ENCODE measurements at regions not wholly inside any gene's neighbourhood (a gene's known extent, or its start where the extent isn't known, plus 50 kb on each side); places are given as distances from the start of the nearest gene placed in this dataset.

- no peak overlapping the region for H3K27ac ChIP-seq
- no peaks in the 10 kb centered on the region for H3K4me1 ChIP-seq
- no peak for DNase-seq
- intact Hi-C loops (cut with DNase I): no loop called here
- H3K27me3 ChIP-seq: no peaks in the 10 kb centered on the region
- 47 to 63% methylated on average over 5 of the region's 5 CpGs for WGBS, 2 donors
- TF ChIP-seq CTCF (IDR thresholded peaks at IDR 0.05) (no peak), POLR2A (IDR thresholded peaks at IDR 0.05) (no peak)
- no peak overlapping the region for H3K4me3 ChIP-seq (replicated peaks in 1 of 3)
- no peaks in the 10 kb centered on the region for H3K9me3 ChIP-seq
- no peaks in the 10 kb centered on the region for H3K36me3 ChIP-seq
These were observed 240.2 kb upstream of the CSF3R start for GRCh38 chr1:36722871-36723270.

- H3K4me3 ChIP-seq (replicated peaks in 1 of 3): no peak overlapping the region
- WGBS, 2 donors: 65 to 70% methylated on average over 6 of the region's 6 CpGs
- no peaks in the 10 kb centered on the region for H3K9me3 ChIP-seq
- TF ChIP-seq CTCF (IDR thresholded peaks at IDR 0.05): no peak
- no peak for TF ChIP-seq POLR2A (IDR thresholded peaks at IDR 0.05)
- intact Hi-C loops (cut with DNase I): no loop called here
- no peaks in the 10 kb centered on the region for H3K27me3 ChIP-seq
- H3K36me3 ChIP-seq: no peaks in the 10 kb centered on the region
- DNase-seq: no peak
- H3K27ac ChIP-seq: no peak overlapping the region
- H3K4me1 ChIP-seq: no peaks in the 10 kb centered on the region
These were observed 238.5 kb upstream of the CSF3R start for GRCh38 chr1:36721261-36721660.

- H3K27me3 ChIP-seq: no peaks in the 10 kb centered on the region
- DNase-seq: no peak
- no peak overlapping the region for H3K4me3 ChIP-seq (replicated peaks in 1 of 3)
- no peaks in the 10 kb centered on the region for H3K36me3 ChIP-seq
- H3K9me3 ChIP-seq: no peaks in the 10 kb centered on the region
- TF ChIP-seq CTCF (IDR thresholded peaks at IDR 0.05) (no peak), POLR2A (IDR thresholded peaks at IDR 0.05) (no peak)
- H3K4me1 ChIP-seq: no peaks in the 10 kb centered on the region
- 79 to 83% methylated on average over 2 of the region's 2 CpGs for WGBS, 2 donors
- intact Hi-C loops (cut with DNase I): no loop called here
- no peak overlapping the region for H3K27ac ChIP-seq
These were observed 234.7 kb upstream of the CSF3R start for GRCh38 chr1:36717431-36717830.

GRCh38 chr1:36715797-36716196 lies 233.1 kb upstream of the CSF3R start:
- intact Hi-C loops (cut with DNase I): no loop called here
- no peak for DNase-seq
- 59 to 85% methylated on average over 2 of the region's 2 CpGs for WGBS, 2 donors

GRCh38 chr1:36714301-36714700 lies 231.6 kb upstream of the CSF3R start:
- TF ChIP-seq POLR2A (IDR thresholded peaks at IDR 0.05) (no peak), CTCF (IDR thresholded peaks at IDR 0.05) (no peak)
- 44 to 53% methylated on average over 2 of the region's 2 CpGs for WGBS, 2 donors
- no peaks in the 10 kb centered on the region for H3K4me1 ChIP-seq
- H3K4me3 ChIP-seq (replicated peaks in 1 of 3): no peak overlapping the region
- intact Hi-C loops (cut with DNase I): no loop called here
- H3K36me3 ChIP-seq: no peaks in the 10 kb centered on the region
- no peaks in the 10 kb centered on the region for H3K9me3 ChIP-seq
- H3K27ac ChIP-seq: no peak overlapping the region
- no peaks in the 10 kb centered on the region for H3K27me3 ChIP-seq
- DNase-seq: no peak

More at GRCh38 chr1:36715797-36716196, 233.1 kb upstream of the CSF3R start:
- no peak overlapping the region for H3K4me3 ChIP-seq (replicated peaks in 1 of 3)
- TF ChIP-seq POLR2A (IDR thresholded peaks at IDR 0.05) (no peak), CTCF (IDR thresholded peaks at IDR 0.05) (no peak)
- no peaks in the 10 kb centered on the region for H3K27me3 ChIP-seq
- no peaks in the 10 kb centered on the region for H3K9me3 ChIP-seq
- no peak overlapping the region for H3K27ac ChIP-seq
- no peaks in the 10 kb centered on the region for H3K4me1 ChIP-seq
- no peaks in the 10 kb centered on the region for H3K36me3 ChIP-seq
